Activated CD4-positive, alpha-beta T cell treated with anti-CD3 and anti-CD28 coated beads for 36 hours (primary cell): ENCODE measurements at regions not wholly inside any gene's neighbourhood (a gene's known extent, or its start where the extent isn't known, plus 50 kb on each side); places are given as distances from the start of the nearest gene placed in this dataset.
"Not testable (repeated sequence)": the region's sequence is repeated elsewhere in the genome, so short reads cannot be mapped to it uniquely, and the experiment has no call there.

ENCODE experiments used
- ATAC-seq: fragments of 200-7000 bp; cut with Tn5 transposase; one replicate; pipeline ENCODE4 v1.10.0; 2021; ENCODE audit warnings: mild to moderate bottlenecking, moderate library complexity
- CTCF ChIA-PET: fragments of 350-600 bp; sonication (Branson Sonifier 250); formaldehyde crosslinking; loops from one replicate; lab custom pipeline; 2021; ENCODE audit warnings: antibody characterized with exemption; lab: Charles Lee
- POLR2A ChIA-PET: fragments of 350-600 bp; sonication (Branson Sonifier 250); formaldehyde crosslinking; loops from one replicate; lab custom pipeline; 2021; ENCODE audit warnings: antibody characterized with exemption, inconsistent platforms; lab: Charles Lee
- DNase-seq: peaks from one replicate; pipeline ENCODE4 v3.0.0-alpha.2; 2020
- H3K27ac Mint-ChIP-seq: one replicate; pipeline ENCODE4 v1.8.0; 2021; ENCODE audit warnings: mixed read lengths
- H3K27me3 Mint-ChIP-seq: one replicate; pipeline ENCODE4 v1.8.0; 2021; ENCODE audit warnings: mixed read lengths
- H3K36me3 Mint-ChIP-seq: one replicate; pipeline ENCODE4 v1.8.0; 2021; ENCODE audit warnings: low read depth, mixed read lengths
- H3K4me1 Mint-ChIP-seq: one replicate; pipeline ENCODE4 v1.8.0; 2021; ENCODE audit warnings: mixed read lengths
- H3K4me3 Mint-ChIP-seq: one replicate; pipeline ENCODE4 v1.8.0; 2021; ENCODE audit warnings: mild to moderate bottlenecking, moderate library complexity, mixed read lengths
- H3K9me3 Mint-ChIP-seq: one replicate; pipeline ENCODE4 v1.8.0; 2021; ENCODE audit warnings: low read depth, mixed read lengths
- intact Hi-C, 2 experiments: fragments of 100-400 bp; cut with DNase I in 1 of 2; cut with micrococcal nuclease in 1 of 2; formaldehyde crosslinking; loops; one replicate each; pipeline versions ENCODE4 v1.14.2 to v1.15.1; 2022 to 2024; cut with DNase I, micrococcal nuclease

DNA sequence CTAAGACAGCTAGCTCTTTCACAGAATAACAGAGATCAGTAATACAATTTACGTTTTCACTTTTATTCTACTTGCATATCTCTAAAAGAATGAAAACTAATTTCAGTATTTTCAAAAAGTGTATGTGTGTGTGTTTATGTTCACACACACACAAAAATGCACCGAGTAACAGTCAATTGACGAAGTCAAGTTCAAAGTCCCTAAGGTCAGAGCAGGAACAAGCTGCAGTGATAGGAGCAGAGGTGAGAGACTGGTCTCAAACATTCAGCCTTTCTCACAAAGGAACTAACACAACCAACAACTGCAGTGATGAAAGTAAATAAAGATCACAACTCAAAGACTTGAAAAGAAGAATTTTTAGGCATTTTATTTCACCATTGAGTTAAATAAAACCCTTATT, 429.7 kb downstream of the C12orf50 start:
- Mint-ChIP-seq H3K4me3 (no peak overlapping the region), H3K27ac (no peak overlapping the region), H3K27me3 (no peaks in the 10 kb centered on the region), H3K36me3 (no peaks in the 10 kb centered on the region), H3K9me3 (peaks cover 4% of the 10 kb centered on the region), H3K4me1 (no peaks in the 10 kb centered on the region)
- DNase-seq: no peak
- ATAC-seq: no peak
- ChIA-PET CTCF (interaction anchor here (1.0 kb wide), 1 partner anchor 766 kb away, joined by 4 read pairs; no protein-coding TSS in a partner anchor), POLR2A (no interaction called here)
- intact Hi-C loops: no loop called here

DNA sequence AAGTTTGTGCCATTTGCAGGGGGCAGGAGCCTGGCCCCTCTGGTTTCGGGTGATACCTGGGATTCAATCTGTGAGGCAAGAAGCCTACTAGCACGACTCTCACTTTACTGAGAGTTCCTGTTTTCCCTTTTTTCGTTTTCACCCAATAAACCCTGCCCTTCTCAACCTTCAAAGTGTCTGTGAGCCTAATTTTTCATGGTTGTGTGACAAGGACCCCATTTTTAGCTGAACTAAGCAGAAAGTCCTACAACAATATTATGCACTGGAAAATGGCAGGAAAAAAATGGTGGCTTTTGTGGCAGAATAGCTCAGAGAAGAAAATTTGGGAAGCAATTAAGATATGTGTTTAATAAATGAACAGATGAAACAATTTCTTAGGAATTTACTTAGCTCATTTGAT, 432.1 kb downstream of the C12orf50 start:
- ATAC-seq (no peak), DNase-seq (no peak)
- no peak overlapping the region for H3K27ac Mint-ChIP-seq
- POLR2A ChIA-PET: no interaction called here
- peaks cover 2% of the 10 kb centered on the region for H3K9me3 Mint-ChIP-seq
- no peaks in the 10 kb centered on the region for H3K27me3 Mint-ChIP-seq
- no peaks in the 10 kb centered on the region for H3K4me1 Mint-ChIP-seq
- CTCF ChIA-PET: no interaction called here
- intact Hi-C loops: no loop called here
- H3K4me3 Mint-ChIP-seq: no peak overlapping the region
- H3K36me3 Mint-ChIP-seq: no peaks in the 10 kb centered on the region

DNA sequence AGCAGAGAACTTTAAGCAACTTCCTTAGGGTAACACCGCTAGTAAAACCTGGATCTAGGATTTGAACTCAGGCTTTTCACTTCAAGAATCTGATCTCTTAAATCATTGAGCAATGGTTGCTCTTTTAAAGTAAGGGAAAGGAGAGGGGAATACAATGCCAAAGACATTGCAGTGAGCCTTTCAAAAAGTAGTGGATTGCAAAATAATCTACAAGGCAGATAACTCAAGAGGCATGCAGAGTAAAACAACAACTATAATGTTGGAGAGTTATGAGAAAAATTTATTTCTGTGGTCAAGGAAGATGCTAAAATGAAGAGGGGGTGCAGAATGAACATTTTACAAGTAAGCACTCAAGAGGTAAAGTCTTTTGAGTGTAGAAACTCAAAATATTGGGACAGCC, 432.6 kb downstream of the C12orf50 start:
- intact Hi-C loops: no loop called here

GRCh38 chr12:87596134-87596533, 433.1 kb downstream of the C12orf50 start:
- no peaks in the 10 kb centered on the region for H3K4me1 Mint-ChIP-seq
- no peaks in the 10 kb centered on the region for H3K27me3 Mint-ChIP-seq
- ChIA-PET CTCF (no interaction called here), POLR2A (no interaction called here)
- no peaks in the 10 kb centered on the region for H3K36me3 Mint-ChIP-seq
- ATAC-seq (no peak), DNase-seq (no peak)
- H3K27ac Mint-ChIP-seq: no peak overlapping the region
- intact Hi-C loops: no loop called here
- no peak overlapping the region for H3K4me3 Mint-ChIP-seq
- H3K9me3 Mint-ChIP-seq: peaks cover 2% of the 10 kb centered on the region

More for the DNA sequence above, 432.6 kb downstream of the C12orf50 start:
- no peaks in the 10 kb centered on the region for H3K36me3 Mint-ChIP-seq
- H3K27me3 Mint-ChIP-seq: no peaks in the 10 kb centered on the region
- H3K4me1 Mint-ChIP-seq: no peaks in the 10 kb centered on the region
- CTCF ChIA-PET: no interaction called here
- H3K4me3 Mint-ChIP-seq: no peak overlapping the region
- ATAC-seq: no peak
- POLR2A ChIA-PET: no interaction called here
- no peak for DNase-seq
- H3K27ac Mint-ChIP-seq: no peak overlapping the region
- H3K9me3 Mint-ChIP-seq: peaks cover 2% of the 10 kb centered on the region

DNA sequence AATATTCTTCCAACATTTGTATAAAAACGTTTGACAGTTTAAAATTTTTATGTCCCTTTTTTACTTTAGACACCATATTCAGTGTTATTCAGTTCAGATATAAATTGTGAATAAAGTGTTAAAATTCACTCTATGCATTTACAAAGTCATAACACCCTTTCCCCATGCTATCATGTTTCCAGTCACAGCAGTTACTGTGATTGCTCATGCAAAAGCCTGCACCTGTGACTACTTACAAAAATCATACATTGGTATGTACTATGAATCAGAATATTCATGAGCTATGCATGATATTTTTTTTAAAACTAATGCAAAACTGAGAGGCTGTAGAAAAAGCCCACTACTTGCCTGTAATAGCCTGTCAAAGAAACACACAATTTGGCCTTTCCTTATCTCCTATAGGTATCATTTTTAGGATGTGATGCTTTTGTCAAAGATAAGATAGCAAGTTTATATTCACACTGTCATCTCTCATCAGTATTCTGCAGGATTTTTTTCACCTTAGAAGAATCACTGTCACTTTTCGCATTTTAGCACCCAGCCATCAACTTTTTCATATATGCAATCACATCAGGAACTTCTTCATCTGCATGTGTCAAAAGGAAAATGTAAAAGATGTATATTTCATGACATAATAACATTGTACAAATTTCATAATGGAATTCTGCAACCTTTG, 443.2 kb downstream of the C12orf50 start:
- no peak for DNase-seq
- ChIA-PET POLR2A (no interaction called here), CTCF (no interaction called here)
- H3K27ac Mint-ChIP-seq: no peak overlapping the region
- intact Hi-C loops: no loop called here
- H3K27me3 Mint-ChIP-seq: no peaks in the 10 kb centered on the region
- ATAC-seq: no peak
- H3K9me3 Mint-ChIP-seq: peaks cover 2% of the 10 kb centered on the region
- no peak overlapping the region for H3K4me3 Mint-ChIP-seq
- H3K4me1 Mint-ChIP-seq: no peaks in the 10 kb centered on the region
- H3K36me3 Mint-ChIP-seq: no peaks in the 10 kb centered on the region

DNA sequence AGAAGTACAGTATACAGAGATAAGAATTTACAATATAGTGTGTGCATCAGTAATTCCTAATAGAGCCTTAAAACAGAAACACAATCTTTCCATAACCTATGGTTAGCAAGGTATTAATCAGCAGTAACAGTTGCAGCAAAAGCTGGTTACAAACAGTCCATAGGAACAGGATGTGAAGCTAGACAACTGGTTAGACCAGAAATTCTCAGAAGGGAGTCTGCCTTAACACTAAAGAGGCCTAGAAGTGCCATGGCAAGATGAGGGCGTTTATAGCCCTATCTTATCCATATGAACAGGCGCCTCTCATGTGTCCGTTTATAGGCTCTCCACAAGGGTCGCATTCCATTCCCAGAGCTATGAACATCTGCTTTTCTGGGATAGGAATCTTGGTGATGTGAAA, 450.1 kb downstream of the C12orf50 start:
- H3K9me3 Mint-ChIP-seq, DNase-seq, H3K36me3 Mint-ChIP-seq, H3K27ac Mint-ChIP-seq, H3K27me3 Mint-ChIP-seq, H3K4me1 Mint-ChIP-seq, POLR2A ChIA-PET, ATAC-seq, intact Hi-C loops, H3K4me3 Mint-ChIP-seq, CTCF ChIA-PET: not testable (repeated sequence)

DNA sequence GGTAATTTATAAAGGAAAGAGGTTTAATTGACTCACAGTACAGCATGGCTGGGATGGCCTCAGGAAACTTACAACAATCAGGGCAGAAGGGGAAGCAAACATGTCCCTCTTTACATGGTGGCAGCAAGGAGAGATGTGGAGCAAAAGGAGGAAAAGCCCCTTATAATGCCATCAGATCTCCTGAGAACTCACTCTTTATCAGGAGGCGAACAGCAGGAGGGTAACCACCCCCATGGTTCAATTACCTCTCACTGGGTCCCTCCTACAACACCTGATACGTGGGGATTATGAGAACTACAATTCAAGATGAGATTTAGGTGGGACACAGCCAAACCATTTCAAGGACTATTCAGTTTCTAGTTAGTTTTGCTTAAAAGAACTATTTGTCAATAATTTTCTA, 453.3 kb downstream of the C12orf50 start:
- POLR2A ChIA-PET: no interaction called here
- intact Hi-C loops: no loop called here
- H3K4me3 Mint-ChIP-seq: no peak overlapping the region
- no peaks in the 10 kb centered on the region for H3K4me1 Mint-ChIP-seq
- H3K27me3 Mint-ChIP-seq: no peaks in the 10 kb centered on the region
- CTCF ChIA-PET: no interaction called here
- H3K27ac Mint-ChIP-seq: no peak overlapping the region
- H3K36me3 Mint-ChIP-seq: no peaks in the 10 kb centered on the region
- peaks cover 6% of the 10 kb centered on the region for H3K9me3 Mint-ChIP-seq
- ATAC-seq (no peak), DNase-seq (no peak)

- intact Hi-C loops, H3K36me3 Mint-ChIP-seq, DNase-seq, CTCF ChIA-PET, H3K4me1 Mint-ChIP-seq, ATAC-seq, H3K27me3 Mint-ChIP-seq, H3K9me3 Mint-ChIP-seq, H3K4me3 Mint-ChIP-seq, POLR2A ChIA-PET, H3K27ac Mint-ChIP-seq: not testable (repeated sequence)
Measured at GRCh38 chr12:87566918-87567317, 462.3 kb downstream of the C12orf50 start.

- Mint-ChIP-seq H3K4me3 (no peak overlapping the region), H3K27ac (no peak overlapping the region), H3K4me1 (no peaks in the 10 kb centered on the region), H3K36me3 (no peaks in the 10 kb centered on the region), H3K9me3 (peaks cover 6% of the 10 kb centered on the region), H3K27me3 (no peaks in the 10 kb centered on the region)
- DNase-seq: no peak
- intact Hi-C loops: no loop called here
- POLR2A ChIA-PET: no interaction called here
- no peak for ATAC-seq
- CTCF ChIA-PET: no interaction called here
Measured at GRCh38 chr12:87556985-87557384, 472.2 kb downstream of the C12orf50 start.

- POLR2A ChIA-PET, H3K27ac Mint-ChIP-seq, intact Hi-C loops, CTCF ChIA-PET, H3K27me3 Mint-ChIP-seq, DNase-seq, ATAC-seq, H3K4me1 Mint-ChIP-seq, H3K9me3 Mint-ChIP-seq, H3K4me3 Mint-ChIP-seq, H3K36me3 Mint-ChIP-seq: not testable (repeated sequence)
Measured at GRCh38 chr12:87531213-87531612, 498.0 kb downstream of the C12orf50 start.

DNA sequence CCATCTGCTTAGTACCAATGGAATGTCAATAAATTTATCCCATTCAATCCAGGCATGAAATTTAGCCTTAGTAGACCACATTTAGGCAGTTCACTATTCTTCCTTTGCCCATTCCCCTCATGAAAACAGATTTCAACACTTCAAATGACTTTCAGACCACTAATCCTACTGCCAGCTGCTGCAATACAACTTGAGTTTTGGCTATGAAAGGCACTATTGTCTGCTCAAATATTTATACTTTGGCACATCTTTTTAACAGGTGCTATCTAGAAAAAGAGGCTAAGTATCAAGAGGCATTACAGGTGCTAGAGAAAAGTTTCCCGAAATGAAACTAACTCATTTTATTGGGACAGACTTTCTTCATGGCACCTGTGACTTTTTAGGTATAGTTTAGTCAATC, 499.8 kb downstream of the C12orf50 start:
- Mint-ChIP-seq H3K4me3 (no peak overlapping the region), H3K27ac (no peak overlapping the region), H3K36me3 (no peaks in the 10 kb centered on the region), H3K9me3 (no peaks in the 10 kb centered on the region), H3K4me1 (no peaks in the 10 kb centered on the region), H3K27me3 (no peaks in the 10 kb centered on the region)
- ChIA-PET POLR2A (no interaction called here), CTCF (no interaction called here)
- no peak for DNase-seq
- intact Hi-C loops: no loop called here
- no peak for ATAC-seq

DNA sequence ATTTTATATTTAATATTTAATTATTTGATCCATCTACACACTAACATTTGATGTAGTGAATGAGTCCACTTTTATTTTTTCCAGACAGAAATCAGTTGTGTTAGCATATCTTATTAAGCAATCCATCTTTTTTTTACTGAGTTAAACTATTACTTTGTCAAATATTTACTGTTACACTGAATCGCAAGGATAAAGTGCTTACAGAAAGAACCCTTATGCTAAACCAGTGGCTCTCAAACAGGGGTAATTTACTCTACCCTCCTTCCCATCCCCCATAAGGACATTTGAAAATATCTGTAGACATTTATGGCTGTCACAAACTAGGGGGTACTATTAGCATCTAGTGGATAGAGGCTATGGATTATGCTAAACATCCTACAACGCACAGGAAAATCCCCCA, 508.2 kb downstream of the C12orf50 start:
- Mint-ChIP-seq H3K27ac (no peak overlapping the region), H3K9me3 (no peaks in the 10 kb centered on the region), H3K27me3 (no peaks in the 10 kb centered on the region), H3K4me1 (no peaks in the 10 kb centered on the region), H3K4me3 (no peak overlapping the region), H3K36me3 (no peaks in the 10 kb centered on the region)
- intact Hi-C loops: no loop called here
- POLR2A ChIA-PET: no interaction called here
- ATAC-seq (no peak), DNase-seq (no peak)
- CTCF ChIA-PET: no interaction called here
